NT2/D1 (cell line): ENCODE measurements at regions not wholly inside any gene's neighbourhood (a gene's known extent, or its start where the extent isn't known, plus 50 kb on each side); places are given as distances from the start of the nearest gene placed in this dataset.
A peak's percentile ranks its signal among the peaks of the same experiment; 100 is the strongest.
"Not testable (repeated sequence)": the region's sequence is repeated elsewhere in the genome, so short reads cannot be mapped to it uniquely, and the experiment has no call there.

ENCODE experiments used
- DNase-seq: peaks from one replicate; pipeline ENCODE4 v3.0.0-alpha.2; 2011; ENCODE audit warnings: low read depth, low spot score
- H3K27me3 ChIP-seq: 2 replicates; pipeline ENCODE4 v1.6.0; 2011; ENCODE audit warnings: mild to moderate bottlenecking; ENCODE audit not compliant: insufficient read length, insufficient read depth
- H3K36me3 ChIP-seq: 2 replicates; pipeline ENCODE4 v1.6.1; 2011; ENCODE audit warnings: mild to moderate bottlenecking, low read length, mixed read lengths; ENCODE audit not compliant: insufficient read depth, insufficient read length
- H3K4me1 ChIP-seq: 2 replicates; pipeline ENCODE4 v1.5.1; 2011; ENCODE audit not compliant: insufficient read depth, insufficient read length
- H3K4me3 ChIP-seq: 2 replicates; pipeline ENCODE4 v1.5.1; 2011; ENCODE audit warnings: low read depth; ENCODE audit not compliant: insufficient read length
- H3K9ac ChIP-seq: 2 replicates; pipeline ENCODE4 v1.6.0; 2011; ENCODE audit warnings: low read depth; ENCODE audit not compliant: insufficient read length
- H3K9me3 ChIP-seq: 2 replicates; pipeline ENCODE4 v1.5.1; 2011; ENCODE audit warnings: mild to moderate bottlenecking, low read length; ENCODE audit not compliant: insufficient read depth
- SUZ12 ChIP-seq: IDR thresholded peaks from 2 replicates; pipeline ENCODE4 v1.6.1; 2011; ENCODE audit not compliant: insufficient read length, insufficient read depth; ENCODE audit errors: extremely low read depth
- YY1 ChIP-seq: IDR thresholded peaks from 2 replicates; pipeline ENCODE4 v1.6.1; 2011; ENCODE audit not compliant: insufficient read length, insufficient read depth
- ZNF274 ChIP-seq: IDR thresholded peaks from 2 replicates; pipeline ENCODE4 v1.6.1; 2011; ENCODE audit warnings: mild to moderate bottlenecking, low read depth, low read length

GRCh38 chr3:182424006-182424405 lies 369.3 kb upstream of the ATP11B start:
- Histone ChIP-seq H3K4me1 (no peaks in the 10 kb centered on the region), H3K27me3 (no peaks in the 10 kb centered on the region), H3K9ac (no peak overlapping the region), H3K4me3 (no peak overlapping the region), H3K9me3 (peaks cover 8% of the 10 kb centered on the region; the same call in 1 of the 2 replicates), H3K36me3 (no peaks in the 10 kb centered on the region)
- TF ChIP-seq YY1 (no peak), ZNF274 (no peak), SUZ12 (no peak)
- DNase-seq, result no peak

DNA sequence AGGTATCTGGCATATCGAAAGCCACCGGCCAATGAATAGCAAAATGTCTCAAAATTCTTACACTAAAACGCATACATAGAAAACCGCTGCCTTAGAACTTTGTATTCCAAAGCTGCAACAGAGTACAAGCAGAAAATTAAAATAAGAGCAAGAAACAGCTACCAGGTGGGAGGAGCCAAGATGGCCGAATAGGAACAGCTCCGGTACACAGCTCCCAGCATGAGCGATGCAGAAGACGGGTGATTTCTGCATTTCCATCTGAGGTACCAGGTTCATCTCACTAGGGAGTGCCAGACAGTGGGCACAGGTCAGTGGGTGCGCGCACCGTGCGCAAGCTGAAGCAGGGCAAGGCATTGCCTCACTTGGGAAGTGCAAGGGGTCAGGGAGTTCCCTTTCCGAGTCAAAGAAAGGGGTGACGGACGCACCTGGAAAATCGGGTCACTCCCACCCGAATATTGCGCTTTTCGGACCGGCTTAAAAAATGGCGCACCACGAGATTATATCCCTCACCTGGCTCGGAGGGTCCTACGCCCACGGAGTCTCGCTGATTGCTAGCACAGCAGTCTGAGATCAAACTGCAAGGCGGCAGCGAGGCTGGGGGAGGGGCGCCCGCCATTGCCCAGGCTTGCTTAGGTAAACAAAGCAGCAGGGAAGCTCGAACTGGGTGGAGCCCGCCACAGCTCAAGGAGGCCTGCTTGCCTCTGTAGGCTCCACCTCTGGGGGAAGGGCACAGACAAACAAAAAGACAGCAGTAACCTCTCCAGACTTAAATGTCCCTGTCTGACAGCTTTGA lies 367.2 kb upstream of the ATP11B start:
- not testable (repeated sequence) for DNase-seq, H3K9ac ChIP-seq
- peak overlapping the region; percentile 9 for H3K4me3 ChIP-seq

GRCh38 chr3:182431972-182432371 lies 361.3 kb upstream of the ATP11B start:
- not testable (repeated sequence) for H3K9me3 ChIP-seq, H3K36me3 ChIP-seq, H3K9ac ChIP-seq, H3K27me3 ChIP-seq, DNase-seq, H3K4me1 ChIP-seq, H3K4me3 ChIP-seq

More for the DNA sequence above, 367.2 kb upstream of the ATP11B start:
- not testable (repeated sequence) for H3K27me3 ChIP-seq, H3K36me3 ChIP-seq, H3K4me1 ChIP-seq, H3K9me3 ChIP-seq

DNA sequence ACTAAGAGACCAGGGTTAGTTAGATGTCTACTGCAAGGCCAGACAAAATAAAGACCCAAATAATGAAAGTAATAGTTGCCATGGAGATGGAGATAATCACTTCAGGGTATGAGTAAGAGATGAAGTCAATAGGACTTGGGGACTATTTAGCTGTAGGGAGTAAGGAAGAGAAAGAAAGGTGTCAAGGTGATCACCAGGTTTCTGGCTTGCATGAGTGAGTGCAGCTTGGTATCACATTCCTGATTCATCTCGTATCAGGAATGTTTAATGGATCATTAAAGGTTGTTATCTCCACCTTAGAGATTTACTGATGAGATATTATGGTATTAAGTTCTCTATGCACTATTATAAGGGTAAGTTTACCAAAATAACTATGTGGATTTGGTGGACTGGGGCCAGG lies 357.4 kb upstream of the ATP11B start:
- H3K4me1 ChIP-seq, result no peaks in the 10 kb centered on the region
- no peaks in the 10 kb centered on the region for H3K36me3 ChIP-seq
- no peak for DNase-seq
- H3K9me3 ChIP-seq, result no peaks in the 10 kb centered on the region
- H3K9ac ChIP-seq, result no peak overlapping the region
- H3K27me3 ChIP-seq, result no peaks in the 10 kb centered on the region
- H3K4me3 ChIP-seq, result no peak overlapping the region
- TF ChIP-seq SUZ12 (no peak), ZNF274 (no peak), YY1 (no peak)

DNA sequence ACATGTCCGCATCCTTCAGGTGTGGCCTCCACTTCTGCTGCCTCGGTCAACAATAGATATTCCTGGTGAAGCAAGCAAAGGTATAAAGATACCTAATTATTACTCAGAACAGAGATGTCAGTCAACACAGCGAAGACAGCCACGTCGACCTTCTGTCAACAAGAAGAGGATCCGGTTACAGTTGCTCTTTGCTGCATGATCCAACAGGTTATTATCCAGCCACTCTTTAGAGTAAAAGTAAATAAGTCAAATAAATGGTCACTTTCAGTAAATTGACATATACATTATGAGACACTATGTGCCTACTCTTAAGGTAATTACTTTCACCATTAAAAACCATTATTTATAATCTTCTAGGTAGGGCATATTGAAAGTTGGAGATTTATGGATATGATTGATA lies 356.8 kb upstream of the ATP11B start:
- Histone ChIP-seq H3K9me3 (no peaks in the 10 kb centered on the region), H3K4me3 (no peak overlapping the region), H3K4me1 (no peaks in the 10 kb centered on the region), H3K36me3 (no peaks in the 10 kb centered on the region), H3K27me3 (no peaks in the 10 kb centered on the region), H3K9ac (no peak overlapping the region)
- no peak for DNase-seq
- TF ChIP-seq ZNF274 (no peak), SUZ12 (no peak), YY1 (no peak)

DNA sequence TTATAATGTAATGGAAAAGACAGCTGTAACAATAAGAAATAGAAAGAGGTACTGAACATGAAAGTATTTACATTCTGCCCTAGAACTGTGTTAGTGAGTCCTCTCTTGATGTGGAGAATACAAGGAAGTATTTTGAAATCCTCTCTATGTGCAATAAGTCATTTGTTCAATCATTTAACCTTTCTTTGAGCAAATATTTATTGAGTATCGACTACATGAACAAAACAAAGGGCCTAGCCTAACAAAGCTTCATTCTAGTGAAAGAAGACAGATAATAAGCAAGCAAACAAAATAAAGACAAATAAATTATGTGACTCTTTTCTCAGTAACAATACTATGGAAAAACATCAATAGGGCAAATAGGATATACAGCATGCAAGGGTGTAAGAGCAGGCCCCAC lies 354.9 kb upstream of the ATP11B start:
- TF ChIP-seq YY1 (no peak), ZNF274 (no peak), SUZ12 (no peak)
- Histone ChIP-seq H3K9ac (no peak overlapping the region), H3K9me3 (no peaks in the 10 kb centered on the region), H3K27me3 (no peaks in the 10 kb centered on the region), H3K4me3 (no peak overlapping the region), H3K4me1 (no peaks in the 10 kb centered on the region), H3K36me3 (no peaks in the 10 kb centered on the region)
- no peak for DNase-seq

GRCh38 chr3:182440101-182440500 lies 353.2 kb upstream of the ATP11B start:
- no peaks in the 10 kb centered on the region for H3K9me3 ChIP-seq
- TF ChIP-seq SUZ12, result no peak
- TF ChIP-seq ZNF274, result no peak
- TF ChIP-seq YY1, result no peak
- no peaks in the 10 kb centered on the region for H3K4me1 ChIP-seq
- no peak for DNase-seq
- no peak overlapping the region for H3K9ac ChIP-seq
- H3K4me3 ChIP-seq, result no peak overlapping the region
- no peaks in the 10 kb centered on the region for H3K27me3 ChIP-seq
- no peaks in the 10 kb centered on the region for H3K36me3 ChIP-seq

DNA sequence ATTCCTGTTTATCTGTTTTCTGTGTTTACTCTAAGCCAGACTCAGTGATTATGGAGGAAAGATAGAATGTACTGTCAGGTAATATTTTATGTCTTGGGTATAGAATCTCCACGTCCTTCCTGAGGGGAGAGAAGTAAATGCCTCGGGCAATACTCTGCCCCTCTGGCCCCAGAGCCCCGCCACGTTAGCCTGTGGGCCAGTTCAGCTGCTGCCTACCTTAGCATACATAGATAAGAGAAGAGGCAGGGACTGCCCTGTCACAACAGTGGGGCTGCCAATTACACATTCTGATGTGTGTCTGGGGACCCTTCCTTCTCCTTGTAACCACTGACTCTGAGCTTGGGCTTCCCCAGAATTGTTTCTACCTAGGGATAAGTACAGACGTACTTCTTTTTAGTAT lies 347.7 kb upstream of the ATP11B start:
- Histone ChIP-seq H3K4me1 (no peaks in the 10 kb centered on the region), H3K9ac (no peak overlapping the region), H3K36me3 (no peaks in the 10 kb centered on the region), H3K4me3 (no peak overlapping the region), H3K9me3 (no peaks in the 10 kb centered on the region), H3K27me3 (no peaks in the 10 kb centered on the region)
- TF ChIP-seq YY1, result no peak
- no peak for TF ChIP-seq ZNF274
- TF ChIP-seq SUZ12, result no peak
- no peak for DNase-seq
